GM21381 (cell line): ENCODE measurements at regions not wholly inside any gene's neighbourhood (a gene's known extent, or its start where the extent isn't known, plus 50 kb on each side); places are given as distances from the start of the nearest gene placed in this dataset.

Experiments used
- ATAC-seq: cut with Tn5 transposase; IDR thresholded peaks from one replicate; pipeline ENCODE4 v1.9.1; 2021; ENCODE audit warnings: mild to moderate bottlenecking, moderate library complexity; ENCODE audit not compliant: unreplicated experiment

DNA sequence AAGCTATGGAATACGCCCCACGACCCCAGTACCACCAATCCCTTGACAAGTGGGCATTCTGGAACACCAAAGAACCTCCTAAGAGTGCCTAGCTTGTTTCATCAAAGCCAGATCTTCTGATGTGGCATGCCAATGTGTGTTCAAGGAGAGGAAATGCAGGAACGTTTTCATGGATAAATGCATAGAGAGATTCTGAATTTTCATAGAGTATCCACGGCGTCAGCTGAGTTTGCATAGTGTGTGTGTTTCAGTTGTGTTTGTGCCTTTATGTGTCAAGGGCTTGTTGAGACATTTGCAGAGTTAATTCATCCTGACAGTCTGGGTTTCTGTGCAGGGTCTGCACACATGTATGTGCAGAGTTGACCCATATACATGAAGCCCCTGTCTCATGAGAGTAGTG is 172.7 kb upstream of the LRFN2 start:
- no peak for ATAC-seq

DNA sequence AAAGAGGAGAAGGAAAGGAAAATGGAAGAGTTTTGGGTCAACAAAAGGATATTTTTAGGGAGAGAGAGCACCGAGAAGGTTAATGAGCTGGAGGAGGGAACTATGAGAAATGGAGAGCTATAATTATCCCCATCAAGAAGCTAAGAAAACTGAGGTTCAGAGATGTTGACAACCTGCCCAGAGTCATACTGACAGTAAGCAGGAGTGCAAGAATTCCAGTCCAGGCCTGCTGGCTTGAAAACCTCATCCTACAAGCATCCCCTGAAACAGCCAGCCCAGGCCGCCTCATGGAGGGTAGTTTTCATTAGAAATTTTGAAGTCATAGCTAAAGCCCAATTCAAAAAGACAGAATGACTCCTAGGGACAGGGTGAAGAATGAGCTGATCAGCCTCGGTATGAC is 172.1 kb upstream of the LRFN2 start:
- ATAC-seq = no peak

- ATAC-seq = no peak
These were observed 168.7 kb upstream of the LRFN2 start for GRCh38 chr6:40755749-40756452.

GRCh38 chr6:40755046-40755681 is 168.0 kb upstream of the LRFN2 start:
- no peak for ATAC-seq

- no peak for ATAC-seq
These were observed 167.4 kb upstream of the LRFN2 start for GRCh38 chr6:40754461-40755045.

GRCh38 chr6:40753675-40754448 is 166.7 kb upstream of the LRFN2 start:
- ATAC-seq = no peak

DNA sequence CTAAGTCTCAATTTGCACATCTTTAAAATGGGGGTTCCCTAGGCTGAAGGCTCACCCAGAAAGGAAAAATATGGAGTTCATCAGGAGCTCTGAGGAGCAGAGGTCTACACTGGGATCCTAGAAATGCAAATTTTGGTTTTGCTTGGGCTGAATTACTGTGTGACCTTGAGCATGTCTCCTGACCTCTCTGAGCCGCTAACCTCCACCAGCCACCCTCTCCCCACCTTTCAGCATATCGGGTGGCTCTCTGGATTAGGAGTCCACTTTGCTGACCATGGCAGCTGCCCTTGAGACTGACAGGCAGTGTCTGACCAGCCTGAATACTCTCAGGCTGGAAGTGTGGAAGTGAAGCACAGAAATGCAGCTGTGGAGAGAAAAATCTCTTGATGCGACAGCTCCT is 165.9 kb upstream of the LRFN2 start:
- no peak for ATAC-seq

DNA sequence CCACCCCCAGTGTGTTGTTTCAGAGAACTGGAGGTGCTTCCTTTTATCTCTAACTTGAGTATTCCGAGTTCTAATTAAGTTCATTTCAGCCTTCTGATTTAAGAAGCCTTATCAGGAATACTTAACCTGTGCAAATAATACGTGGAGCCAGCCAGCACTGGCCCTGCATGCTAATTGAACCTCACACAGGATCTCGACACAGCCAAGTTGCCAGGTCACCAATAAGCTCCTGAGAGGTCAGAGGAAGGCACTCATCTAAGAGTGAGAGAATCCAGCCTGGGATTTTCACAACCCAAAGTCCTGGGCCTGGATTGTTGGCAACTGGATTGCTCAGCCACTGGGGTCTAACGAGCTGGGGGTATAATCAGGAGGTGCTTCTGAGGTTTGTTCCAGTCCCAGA is 157.7 kb upstream of the LRFN2 start:
- no peak for ATAC-seq

GRCh38 chr6:40743690-40744446 is 156.7 kb upstream of the LRFN2 start:
- ATAC-seq = no peak

DNA sequence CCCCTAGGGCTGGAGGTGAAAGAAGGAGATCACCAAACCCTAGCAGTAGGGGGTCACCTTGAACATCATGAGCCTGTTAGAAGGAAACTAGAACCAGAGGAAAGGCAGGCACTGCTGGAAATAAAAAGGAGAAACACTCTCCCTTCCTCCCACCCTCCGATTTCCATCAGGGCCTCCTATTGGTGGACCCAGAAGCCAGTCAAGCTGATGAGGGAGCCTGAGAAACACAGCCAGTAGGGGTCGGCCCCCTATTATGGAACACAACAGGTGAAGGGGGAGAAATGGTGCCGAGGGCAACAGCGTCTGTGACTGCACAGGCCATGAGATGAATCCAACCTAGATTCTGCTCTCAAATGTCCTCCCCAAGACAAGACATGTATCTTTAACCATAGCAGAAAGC is 156.1 kb upstream of the LRFN2 start:
- ATAC-seq = no peak

DNA sequence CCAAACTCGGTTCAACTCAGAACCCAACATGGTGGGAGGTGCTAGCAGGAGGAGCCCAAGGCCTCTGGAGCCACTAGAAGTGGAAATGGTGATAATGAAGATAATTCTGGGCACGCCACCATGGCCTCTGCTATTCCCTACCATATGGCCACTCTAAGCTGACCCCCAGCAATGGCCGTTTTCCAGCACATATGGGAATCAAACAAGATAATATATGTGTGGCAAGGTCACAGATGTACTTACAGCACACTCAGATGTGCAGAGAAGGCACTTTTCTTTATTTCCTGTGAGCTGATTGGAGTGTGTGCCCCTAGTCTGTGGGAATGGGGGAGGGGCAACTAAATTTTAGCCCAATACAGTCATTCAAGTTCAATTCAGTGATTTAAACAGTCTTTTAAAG is 153.4 kb upstream of the LRFN2 start:
- ATAC-seq = no peak

GRCh38 chr6:40738551-40739193 is 151.5 kb upstream of the LRFN2 start:
- no peak for ATAC-seq

- no peak for ATAC-seq
These were observed 148.4 kb upstream of the LRFN2 start for GRCh38 chr6:40735521-40735920.

- ATAC-seq = no peak
These were observed 148.0 kb upstream of the LRFN2 start for GRCh38 chr6:40735121-40735520.

GRCh38 chr6:40734607-40735006 is 147.4 kb upstream of the LRFN2 start:
- no peak for ATAC-seq

GRCh38 chr6:40733770-40734396 is 146.7 kb upstream of the LRFN2 start:
- no peak for ATAC-seq

DNA sequence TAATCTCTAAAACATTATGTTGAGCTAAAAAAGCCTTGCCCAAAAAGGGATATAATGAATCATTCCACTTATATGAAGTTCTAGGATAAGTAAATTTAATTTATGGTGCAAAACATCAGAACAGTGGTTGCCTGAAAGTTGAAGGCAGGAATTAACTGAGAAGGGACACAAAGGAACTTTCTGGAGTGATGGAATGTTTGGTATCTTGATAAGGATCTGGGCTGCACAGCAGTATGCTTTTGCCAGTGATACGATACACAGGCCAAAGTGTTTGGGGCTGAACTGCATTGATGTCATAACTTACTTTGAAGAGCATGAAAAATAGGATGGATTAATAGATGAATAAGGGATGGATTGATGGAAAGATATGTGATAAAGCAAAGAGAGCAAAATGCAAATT is 146.1 kb upstream of the LRFN2 start:
- ATAC-seq = no peak

DNA sequence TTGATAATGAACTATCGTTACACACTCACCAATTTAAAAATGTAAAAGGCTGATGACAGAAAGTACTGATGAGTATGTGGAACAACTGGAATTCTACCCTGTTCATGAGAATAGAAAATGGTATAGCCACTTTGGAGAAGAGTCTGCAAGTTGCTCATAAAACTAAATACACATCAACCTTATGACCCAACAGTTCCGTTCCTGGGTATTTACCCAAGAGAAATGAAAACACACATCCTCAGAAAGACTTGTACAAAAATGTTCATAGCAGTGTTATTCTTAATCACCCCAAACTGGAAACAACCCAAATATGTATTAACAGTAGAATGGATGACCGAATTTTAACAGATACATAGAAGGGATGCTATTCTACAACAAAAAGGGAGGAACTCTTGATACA is 145.7 kb upstream of the LRFN2 start:
- ATAC-seq = no peak

DNA sequence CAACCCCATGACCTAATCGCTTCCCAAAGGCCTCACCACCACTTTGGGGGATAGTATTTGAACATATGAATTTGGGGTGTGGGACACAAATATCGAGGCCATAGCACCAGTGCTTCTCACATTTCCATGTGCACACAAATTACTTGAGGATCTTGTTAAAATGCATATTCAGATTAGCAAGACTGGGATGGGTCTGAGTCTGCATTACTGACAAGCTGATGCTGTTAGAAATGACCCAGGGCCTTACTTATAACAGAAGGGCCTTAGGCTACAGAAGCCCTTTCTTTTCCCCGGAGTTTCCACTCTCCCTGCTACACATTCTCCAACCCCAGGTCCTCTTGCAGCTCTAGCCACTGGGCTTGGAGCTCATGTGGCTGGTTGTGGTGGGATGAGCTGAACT is 141.5 kb upstream of the LRFN2 start:
- ATAC-seq = no peak

GRCh38 chr6:40727271-40727670 is 140.1 kb upstream of the LRFN2 start:
- no peak for ATAC-seq
